ENCODE measurements at regions not wholly inside any gene's neighbourhood (a gene's known extent, or its start where the extent isn't known, plus 50 kb on each side); places are given as distances from the start of the nearest gene placed in this dataset.

DNA sequence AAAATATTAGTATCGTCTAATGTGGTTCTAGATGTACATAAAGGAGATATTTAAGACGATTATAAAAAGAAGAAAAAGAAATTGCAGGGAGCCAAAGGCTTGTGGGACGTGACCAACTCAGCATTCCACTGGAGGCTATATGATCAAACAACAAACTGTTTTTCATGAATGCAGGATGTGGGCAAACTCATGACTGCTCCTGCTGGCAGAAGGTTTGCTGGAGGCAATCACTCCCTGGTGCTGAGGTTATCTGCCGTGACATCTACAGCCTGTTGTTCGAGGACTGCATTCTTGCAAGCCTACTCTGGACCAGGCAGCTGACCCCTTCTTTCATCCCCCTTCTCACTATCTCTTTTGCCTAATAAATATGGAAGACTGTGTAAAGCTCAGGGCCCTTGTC is 518.1 kb downstream of the UQCRFS1 start:
- TF ChIP-seq, protein P1, sequence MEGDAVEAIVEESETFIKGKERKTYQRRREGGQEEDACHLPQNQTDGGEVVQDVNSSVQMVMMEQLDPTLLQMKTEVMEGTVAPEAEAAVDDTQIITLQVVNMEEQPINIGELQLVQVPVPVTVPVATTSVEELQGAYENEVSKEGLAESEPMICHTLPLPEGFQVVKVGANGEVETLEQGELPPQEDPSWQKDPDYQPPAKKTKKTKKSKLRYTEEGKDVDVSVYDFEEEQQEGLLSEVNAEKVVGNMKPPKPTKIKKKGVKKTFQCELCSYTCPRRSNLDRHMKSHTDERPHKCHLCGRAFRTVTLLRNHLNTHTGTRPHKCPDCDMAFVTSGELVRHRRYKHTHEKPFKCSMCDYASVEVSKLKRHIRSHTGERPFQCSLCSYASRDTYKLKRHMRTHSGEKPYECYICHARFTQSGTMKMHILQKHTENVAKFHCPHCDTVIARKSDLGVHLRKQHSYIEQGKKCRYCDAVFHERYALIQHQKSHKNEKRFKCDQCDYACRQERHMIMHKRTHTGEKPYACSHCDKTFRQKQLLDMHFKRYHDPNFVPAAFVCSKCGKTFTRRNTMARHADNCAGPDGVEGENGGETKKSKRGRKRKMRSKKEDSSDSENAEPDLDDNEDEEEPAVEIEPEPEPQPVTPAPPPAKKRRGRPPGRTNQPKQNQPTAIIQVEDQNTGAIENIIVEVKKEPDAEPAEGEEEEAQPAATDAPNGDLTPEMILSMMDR (IDR thresholded peaks at IDR 0.05), result no peak
- no peak for TF ChIP-seq POLR2A (IDR thresholded peaks at IDR 0.05)
